SK-N-SH treated with all-trans-retinoic acid at 6 μM for 48 hours (cell line): ENCODE measurements at regions not wholly inside any gene's neighbourhood (a gene's known extent, or its start where the extent isn't known, plus 50 kb on each side); places are given as distances from the start of the nearest gene placed in this dataset.

ENCODE experiments used
- ARNTL ChIP-seq: fragments of 450-650 bp; formaldehyde crosslinking; IDR thresholded peaks from 2 replicates; pipeline ENCODE4 v1.5.0; 2020; ENCODE audit warnings: low read depth, mild to moderate bottlenecking, moderate library complexity, borderline replicate concordance
- PATZ1 ChIP-seq: fragments of 250-450 bp; sonication (Bioruptor Pico); IDR thresholded peaks from 2 replicates; pipeline ENCODE4 v1.8.0; 2020; ENCODE audit warnings: mild to moderate bottlenecking, moderate library complexity, borderline replicate concordance
- SNAI2 ChIP-seq: fragments of 250-450 bp; sonication (Bioruptor Pico); IDR thresholded peaks from 2 replicates; pipeline ENCODE4 v1.5.0; 2020; ENCODE audit warnings: mild to moderate bottlenecking, moderate library complexity
- TCF4 ChIP-seq: fragments of 250-450 bp; sonication (Bioruptor Pico); IDR thresholded peaks from 2 replicates; pipeline ENCODE4 v1.8.0; 2021; ENCODE audit warnings: mild to moderate bottlenecking, moderate library complexity, borderline replicate concordance
- ZFP30 ChIP-seq: fragments of 450-650 bp; formaldehyde crosslinking; IDR thresholded peaks from 2 replicates; pipeline ENCODE4 v1.5.0; 2022; ENCODE audit warnings: mild to moderate bottlenecking, moderate library complexity

GRCh38 chr17:62125307-62125706 lies 60.2 kb upstream of the MED13 start:
- no peak for TF ChIP-seq ARNTL (CRISPR knock-in tag)
- no peak for TF ChIP-seq ZFP30 (CRISPR knock-in tag)
- no peak for TF ChIP-seq PATZ1
- TF ChIP-seq TCF4 (CRISPR knock-in tag), result no peak
- no peak for TF ChIP-seq SNAI2
